HCT116 (cell line): ENCODE measurements at regions not wholly inside any gene's neighbourhood (a gene's known extent, or its start where the extent isn't known, plus 50 kb on each side); places are given as distances from the start of the nearest gene placed in this dataset.

Source experiments
- ATAC-seq: fragments of 200-7000 bp; cut with Tn5 transposase; 2 replicates; pipeline ENCODE4 v1.9.1; 2020; ENCODE audit warnings: mild to moderate bottlenecking, moderate library complexity
- BruUV-seq: library from RNA; stranded (reverse); fragments of 400-500 nt; replicated peaks from 2 replicates; lab custom pipeline; 2021; lab: Mats Ljungman, UMichigan
- CTCF ChIA-PET: fragments of 300-600 bp; sonication (Branson Sonifier 250); formaldehyde crosslinking; loops from one replicate; lab custom pipeline; 2021; ENCODE audit warnings: antibody characterized with exemption; lab: Charles Lee
- POLR2A ChIA-PET: fragments of 300-600, 350-600 bp; sonication (Branson Sonifier 250); formaldehyde crosslinking; loops from one replicate; lab custom pipeline; 2021; ENCODE audit warnings: antibody characterized with exemption; lab: Charles Lee
- RAD21 ChIA-PET, 2 experiments: fragments of 300-600 bp; sonication (Branson Sonifier 250); formaldehyde crosslinking; loops; one replicate each; lab custom pipeline; 2023; ENCODE audit warnings: low total read pairs in 2 of 2; ENCODE audit not compliant: uncharacterized antibody in 2 of 2, unreplicated experiment in 2 of 2, low non-redundant PET in 1 of 2; lab: Charles Lee
- DNase-seq: peaks from one replicate; pipeline ENCODE4 v3.0.0-alpha.2; 2010; ENCODE audit warnings: low read depth, low spot score
- H2AFZ ChIP-seq: fragments of 200-600 bp; shearing (Covaris generic), sonication (generic); 2 replicates; pipeline ENCODE4 v1.6.1; 2017; ENCODE audit warnings: low read depth, mixed run types, mixed read lengths, antibody characterized with exemption, low read length; ENCODE audit not compliant: poor library complexity, severe bottlenecking
- H3K27ac ChIP-seq: 2 replicates; pipeline ENCODE4 v1.5.1; 2012; ENCODE audit warnings: low read depth, low read length
- H3K27me3 ChIP-seq: fragments of 200-600 bp; sonication (generic); 2 replicates; pipeline ENCODE4 v1.6.1; 2016; ENCODE audit warnings: mixed run types, low read length, mixed read lengths; ENCODE audit not compliant: insufficient read depth
- H3K36me3 ChIP-seq, 2 experiments: fragments of 200-500 bp in 1 of 2; fragments of 200-600 bp in 1 of 2; sonication (Bioruptor generic) in 1 of 2; sonication (generic) in 1 of 2; 2 replicates each; pipeline versions ENCODE4 v1.5.1 to v1.6.1; 2014 to 2016; ENCODE audit warnings: low read length in 2 of 2, inconsistent platforms in 1 of 2, mixed read lengths in 1 of 2, mixed run types in 1 of 2; ENCODE audit not compliant: insufficient read depth in 2 of 2, control insufficient read depth in 1 of 2
- H3K4me1 ChIP-seq, 2 experiments: fragments of 200-600 bp in 1 of 2; sonication (generic) in 1 of 2; 2 replicates each; pipeline versions ENCODE4 v1.5.1 to v1.6.1; 2012 to 2017; ENCODE audit warnings: low read length in 2 of 2, inconsistent platforms in 1 of 2, mild to moderate bottlenecking in 1 of 2, mixed read lengths in 1 of 2, mixed run types in 1 of 2, moderate library complexity in 1 of 2; ENCODE audit not compliant: insufficient read depth in 2 of 2, control insufficient read depth in 1 of 2
- H3K4me2 ChIP-seq: fragments of 200-600 bp; sonication (generic); 2 replicates; pipeline ENCODE4 v1.6.1; 2017; ENCODE audit warnings: mixed run types, low read length, mixed read lengths
- H3K4me3 ChIP-seq, 2 experiments: fragments of 200-600 bp in 1 of 2; sonication (generic) in 1 of 2; replicated peaks in 1 of 2; 2 replicates each; pipeline ENCODE4 v1.5.1; 2011 to 2016; ENCODE audit warnings: low read length in 2 of 2, control low read depth in 1 of 2, low read depth in 1 of 2, mild to moderate bottlenecking in 1 of 2, mixed read lengths in 1 of 2, mixed run types in 1 of 2
- H3K79me2 ChIP-seq: fragments of 200-600 bp; sonication (generic); 2 replicates; pipeline ENCODE4 v1.6.1; 2017; ENCODE audit warnings: mild to moderate bottlenecking, mixed run types, low read length, moderate library complexity, mixed read lengths; ENCODE audit not compliant: insufficient read depth
- H3K9ac ChIP-seq: fragments of 200-600 bp; sonication (generic); 2 replicates; pipeline ENCODE4 v1.6.1; 2016; ENCODE audit warnings: low read length, mixed read lengths
- H3K9me2 ChIP-seq: fragments of 200-600 bp; sonication (generic), shearing (Covaris generic); 2 replicates; pipeline ENCODE4 v1.6.1; 2017; ENCODE audit warnings: mixed run types, mild to moderate bottlenecking, moderate library complexity; ENCODE audit not compliant: insufficient read depth
- H3K9me3 ChIP-seq, 2 experiments: fragments of 200-500 bp in 1 of 2; fragments of 200-600 bp in 1 of 2; sonication (Bioruptor generic) in 1 of 2; sonication (generic) in 1 of 2; 2 replicates each; pipeline ENCODE4 v1.6.1; 2014 to 2017; ENCODE audit warnings: low read length in 2 of 2, mixed read lengths in 2 of 2, inconsistent platforms in 1 of 2, low read depth in 1 of 2, mild to moderate bottlenecking in 1 of 2, mixed run types in 1 of 2, moderate library complexity in 1 of 2; ENCODE audit not compliant: control insufficient read depth in 1 of 2, insufficient read depth in 1 of 2
- H4K20me1 ChIP-seq: fragments of 200-600 bp; sonication (generic), shearing (Covaris generic); 2 replicates; pipeline ENCODE4 v1.6.1; 2017; ENCODE audit warnings: mixed run types, mild to moderate bottlenecking, moderate library complexity; ENCODE audit not compliant: insufficient read depth
- CBX3 ChIP-seq: IDR thresholded peaks from 2 replicates; pipeline ENCODE4 v1.6.1; 2012; ENCODE audit warnings: low read depth
- EGR1 ChIP-seq: IDR thresholded peaks from 2 replicates; pipeline ENCODE4 v1.6.1; 2012; ENCODE audit warnings: low read depth
- EZH2 ChIP-seq: fragments of 200-600 bp; sonication (generic); IDR thresholded peaks from 2 replicates; pipeline ENCODE4 v1.6.1; 2017; ENCODE audit warnings: antibody characterized with exemption, mixed run types
- EZH2phosphoT487 ChIP-seq: fragments of 200-600 bp; IDR thresholded peaks from 2 replicates; pipeline ENCODE4 v1.6.1; 2018; ENCODE audit warnings: antibody characterized with exemption, borderline replicate concordance
- FOSL1 ChIP-seq: IDR thresholded peaks from 2 replicates; pipeline ENCODE4 v1.6.1; 2012; ENCODE audit warnings: low read depth
- JUND ChIP-seq: IDR thresholded peaks from 2 replicates; pipeline ENCODE4 v1.6.1; 2012
- POLR2A ChIP-seq: IDR thresholded peaks from 2 replicates; pipeline ENCODE4 v1.7.0; 2011; ENCODE audit warnings: borderline replicate concordance; ENCODE audit not compliant: insufficient read depth, insufficient read length; ENCODE audit errors: extremely low read depth
- POLR2AphosphoS5 ChIP-seq: IDR thresholded peaks from 2 replicates; pipeline ENCODE4 v1.6.1; 2011; ENCODE audit warnings: mild to moderate bottlenecking, low read depth, low read length, moderate library complexity
- SIN3A ChIP-seq: IDR thresholded peaks from 2 replicates; pipeline ENCODE4 v1.6.1; 2012; ENCODE audit warnings: low read depth
- SP1 ChIP-seq: IDR thresholded peaks from 2 replicates; pipeline ENCODE4 v1.6.1; 2012; ENCODE audit warnings: low read depth
- SRF ChIP-seq: IDR thresholded peaks from 2 replicates; pipeline ENCODE4 v1.6.1; 2012; ENCODE audit warnings: low read depth
- TCF7L2 ChIP-seq: IDR thresholded peaks from 2 replicates; pipeline ENCODE4 v1.7.0; 2011; ENCODE audit warnings: borderline replicate concordance, inconsistent platforms; ENCODE audit not compliant: insufficient read depth, insufficient read length; ENCODE audit errors: extremely low read depth
- YY1 ChIP-seq: IDR thresholded peaks from 2 replicates; pipeline ENCODE4 v1.6.1; 2011; ENCODE audit warnings: low read length, low read depth, moderate library complexity, mild to moderate bottlenecking; ENCODE audit not compliant: insufficient replicate concordance; ENCODE audit errors: extremely low read depth
- ZFX ChIP-seq: fragments of 450-650 bp; IDR thresholded peaks from 2 replicates; pipeline ENCODE4 v1.6.1; 2017
- ZNF274 ChIP-seq: fragments of 200-500 bp; sonication (Bioruptor generic); IDR thresholded peaks from 2 replicates; pipeline ENCODE4 v1.6.1; 2014; ENCODE audit warnings: mild to moderate bottlenecking, low read depth, low read length, inconsistent platforms
- intact Hi-C: fragments of 100-400 bp; cut with micrococcal nuclease; formaldehyde crosslinking; loops from 2 replicates; pipeline ENCODE4 v1.10.0; 2022
- TF ChIP-seq, protein P1 (sequence below), 3 experiments: fragments of 200-600 bp in 1 of 3; sonication (generic) in 1 of 3; IDR thresholded peaks in 2 of 3; conservative IDR thresholded peaks in 1 of 3; 2 replicates each; pipeline ENCODE4 v1.5.1; 2012 to 2017; ENCODE audit warnings: low read depth in 2 of 3, low read length in 2 of 3, antibody characterized with exemption in 1 of 3, borderline replicate concordance in 1 of 3, control low read depth in 1 of 3, mild to moderate bottlenecking in 1 of 3, mixed read lengths in 1 of 3, mixed run types in 1 of 3, moderate library complexity in 1 of 3; ENCODE audit not compliant: insufficient read depth in 1 of 3
- TF ChIP-seq, protein P2 (sequence below): IDR thresholded peaks from 2 replicates; pipeline ENCODE4 v1.6.1; 2012; ENCODE audit warnings: low read depth

- DNase-seq: no peak
- Histone ChIP-seq H3K27ac (no peak overlapping the region), H3K4me2 (no peak overlapping the region), H3K36me3 (no peaks in the 10 kb centered on the region)
- intact Hi-C loops: no loop called here
- ATAC-seq: no peak
- TF ChIP-seq POLR2A (no peak), ZFX (no peak), JUND (no peak), EZH2 (no peak), FOSL1 (no peak), EGR1 (no peak), SP1 (no peak), YY1 (no peak), POLR2AphosphoS5 (no peak), SRF (no peak), TCF7L2 (no peak), EZH2phosphoT487 (no peak), ZNF274 (no peak), CBX3 (no peak), SIN3A (no peak)
- TF ChIP-seq, protein P1, sequence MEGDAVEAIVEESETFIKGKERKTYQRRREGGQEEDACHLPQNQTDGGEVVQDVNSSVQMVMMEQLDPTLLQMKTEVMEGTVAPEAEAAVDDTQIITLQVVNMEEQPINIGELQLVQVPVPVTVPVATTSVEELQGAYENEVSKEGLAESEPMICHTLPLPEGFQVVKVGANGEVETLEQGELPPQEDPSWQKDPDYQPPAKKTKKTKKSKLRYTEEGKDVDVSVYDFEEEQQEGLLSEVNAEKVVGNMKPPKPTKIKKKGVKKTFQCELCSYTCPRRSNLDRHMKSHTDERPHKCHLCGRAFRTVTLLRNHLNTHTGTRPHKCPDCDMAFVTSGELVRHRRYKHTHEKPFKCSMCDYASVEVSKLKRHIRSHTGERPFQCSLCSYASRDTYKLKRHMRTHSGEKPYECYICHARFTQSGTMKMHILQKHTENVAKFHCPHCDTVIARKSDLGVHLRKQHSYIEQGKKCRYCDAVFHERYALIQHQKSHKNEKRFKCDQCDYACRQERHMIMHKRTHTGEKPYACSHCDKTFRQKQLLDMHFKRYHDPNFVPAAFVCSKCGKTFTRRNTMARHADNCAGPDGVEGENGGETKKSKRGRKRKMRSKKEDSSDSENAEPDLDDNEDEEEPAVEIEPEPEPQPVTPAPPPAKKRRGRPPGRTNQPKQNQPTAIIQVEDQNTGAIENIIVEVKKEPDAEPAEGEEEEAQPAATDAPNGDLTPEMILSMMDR (IDR thresholded peaks at IDR 0.05 in 2 of 3, conservative IDR thresholded peaks at IDR 0.05 in 1 of 3; ENCODE audit: borderline replicate concordance in 1 of 3, insufficient read depth in 1 of 3, low read depth in 2 of 3, low read length in 2 of 3): no peak
- TF ChIP-seq, protein P2, sequence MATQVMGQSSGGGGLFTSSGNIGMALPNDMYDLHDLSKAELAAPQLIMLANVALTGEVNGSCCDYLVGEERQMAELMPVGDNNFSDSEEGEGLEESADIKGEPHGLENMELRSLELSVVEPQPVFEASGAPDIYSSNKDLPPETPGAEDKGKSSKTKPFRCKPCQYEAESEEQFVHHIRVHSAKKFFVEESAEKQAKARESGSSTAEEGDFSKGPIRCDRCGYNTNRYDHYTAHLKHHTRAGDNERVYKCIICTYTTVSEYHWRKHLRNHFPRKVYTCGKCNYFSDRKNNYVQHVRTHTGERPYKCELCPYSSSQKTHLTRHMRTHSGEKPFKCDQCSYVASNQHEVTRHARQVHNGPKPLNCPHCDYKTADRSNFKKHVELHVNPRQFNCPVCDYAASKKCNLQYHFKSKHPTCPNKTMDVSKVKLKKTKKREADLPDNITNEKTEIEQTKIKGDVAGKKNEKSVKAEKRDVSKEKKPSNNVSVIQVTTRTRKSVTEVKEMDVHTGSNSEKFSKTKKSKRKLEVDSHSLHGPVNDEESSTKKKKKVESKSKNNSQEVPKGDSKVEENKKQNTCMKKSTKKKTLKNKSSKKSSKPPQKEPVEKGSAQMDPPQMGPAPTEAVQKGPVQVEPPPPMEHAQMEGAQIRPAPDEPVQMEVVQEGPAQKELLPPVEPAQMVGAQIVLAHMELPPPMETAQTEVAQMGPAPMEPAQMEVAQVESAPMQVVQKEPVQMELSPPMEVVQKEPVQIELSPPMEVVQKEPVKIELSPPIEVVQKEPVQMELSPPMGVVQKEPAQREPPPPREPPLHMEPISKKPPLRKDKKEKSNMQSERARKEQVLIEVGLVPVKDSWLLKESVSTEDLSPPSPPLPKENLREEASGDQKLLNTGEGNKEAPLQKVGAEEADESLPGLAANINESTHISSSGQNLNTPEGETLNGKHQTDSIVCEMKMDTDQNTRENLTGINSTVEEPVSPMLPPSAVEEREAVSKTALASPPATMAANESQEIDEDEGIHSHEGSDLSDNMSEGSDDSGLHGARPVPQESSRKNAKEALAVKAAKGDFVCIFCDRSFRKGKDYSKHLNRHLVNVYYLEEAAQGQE: no peak
- TF ChIP-seq, all 23 proteins: peak for 0
- Histone ChIP-seq H2AFZ (no peak overlapping the region), H3K4me1 (no peaks in the 10 kb centered on the region), H3K4me3 (no peak overlapping the region), H3K9me3 (no peaks in the 10 kb centered on the region), H3K9me2 (no peaks in the 10 kb centered on the region), H3K27me3 (no peaks in the 10 kb centered on the region), H3K79me2 (no peaks in the 10 kb centered on the region), H4K20me1 (no peaks in the 10 kb centered on the region), H3K9ac (no peak overlapping the region)
- CTCF ChIA-PET: no interaction called here
- BruUV-seq: no TSS peak
- RAD21 ChIA-PET: no interaction called here
- POLR2A ChIA-PET: no interaction called here
Measured at GRCh38 chr4:120227554-120227953, 160.9 kb upstream of the MAD2L1 start.
